Stimulated activated CD4-positive, alpha-beta T cell treated with anti-CD3 and anti-CD28 coated beads, Interleukin-4, amount 100 ng/mL, for 24 hours (primary cell): ENCODE measurements at regions not wholly inside any gene's neighbourhood (a gene's known extent, or its start where the extent isn't known, plus 50 kb on each side); places are given as distances from the start of the nearest gene placed in this dataset.

Experiments used
- DNase-seq: peaks from one replicate; pipeline ENCODE4 v3.0.0-alpha.2; 2020

DNA sequence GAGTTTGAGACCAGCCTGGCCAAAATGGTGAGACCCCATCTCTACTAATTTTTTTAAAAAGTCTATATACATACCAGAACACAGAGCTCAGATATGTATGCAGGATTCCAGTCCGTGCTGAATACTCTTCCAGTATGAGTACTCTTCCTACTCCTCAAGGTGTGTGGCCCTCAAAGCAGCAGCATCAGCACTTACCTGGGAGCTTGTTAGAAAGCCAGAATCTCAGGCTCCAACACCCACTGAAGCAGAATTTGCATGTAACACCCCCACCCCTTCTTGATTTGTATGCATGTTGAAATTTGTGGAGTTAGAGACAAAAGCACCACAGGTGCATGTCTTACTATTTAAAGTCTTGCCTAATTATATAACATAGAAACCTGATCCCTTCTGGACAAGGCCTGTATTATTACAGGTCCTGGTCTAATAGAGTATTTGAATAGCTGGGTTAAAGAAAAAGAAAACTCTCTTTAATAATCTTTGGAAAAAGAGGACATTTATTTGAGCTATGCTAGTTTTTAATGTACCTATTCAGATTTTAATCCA lies 50.3 kb upstream of the NFE2L2 start:
- no peak for DNase-seq

- no peak for DNase-seq
Observed at GRCh38 chr2:177315364-177315763, 50.8 kb upstream of the NFE2L2 start.

DNA sequence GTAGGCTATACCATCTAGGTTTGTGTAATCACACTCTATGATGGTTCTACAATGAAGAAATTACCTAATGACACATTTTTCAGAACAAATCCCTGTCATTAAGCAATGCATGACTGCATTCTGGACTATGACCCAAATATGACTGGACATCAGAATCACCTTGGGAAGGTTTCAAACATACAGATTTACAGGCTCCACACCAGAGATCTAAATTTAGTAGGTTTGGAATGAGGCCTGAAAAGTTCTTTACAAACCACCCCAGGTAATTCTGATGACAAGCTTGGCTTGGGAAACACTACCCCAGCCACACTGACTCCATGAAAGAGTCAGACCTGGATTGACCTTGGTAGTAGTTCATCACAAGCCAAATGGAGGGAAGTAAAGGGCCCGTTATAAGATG lies 52.2 kb upstream of the NFE2L2 start:
- no peak for DNase-seq

DNA sequence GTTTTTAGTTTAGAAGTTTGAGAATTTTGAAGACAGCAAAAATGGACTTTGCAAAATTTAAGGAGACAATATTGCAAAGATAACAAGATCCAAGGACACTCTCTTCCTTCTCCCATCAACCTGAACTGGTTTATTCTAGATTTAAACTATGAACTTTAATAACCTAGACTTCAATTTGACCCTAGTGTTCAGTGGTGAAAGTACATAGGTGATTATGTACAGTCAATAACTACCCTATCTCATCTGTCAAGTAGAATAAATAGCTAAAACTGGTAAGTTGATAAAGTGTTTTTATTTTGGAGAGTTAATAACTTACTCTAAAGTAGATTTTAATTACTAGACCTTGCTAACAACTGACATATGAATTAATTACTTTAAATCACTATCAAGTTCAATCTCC lies 52.9 kb upstream of the NFE2L2 start:
- DNase-seq: no peak

DNA sequence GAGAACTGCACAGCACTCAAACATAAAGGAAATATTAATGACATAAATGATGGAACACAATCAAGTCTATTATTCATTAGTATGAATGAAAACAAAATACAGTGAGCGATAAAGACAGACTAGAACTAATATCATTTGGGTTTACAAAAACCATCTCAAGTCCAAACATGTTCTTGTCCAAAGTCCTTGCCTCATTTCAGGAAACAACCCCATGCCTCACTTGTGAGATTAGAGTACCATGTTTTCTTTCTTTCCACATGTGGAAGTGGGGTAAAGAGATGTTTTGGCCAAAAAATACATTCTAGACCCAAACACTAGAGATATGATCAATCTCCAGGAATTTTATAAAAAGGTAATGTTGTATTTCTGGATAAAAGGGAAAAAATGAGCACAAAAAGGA lies 53.3 kb upstream of the NFE2L2 start:
- no peak for DNase-seq

- no peak for DNase-seq
Observed at GRCh38 chr2:177318613-177319012, 54.1 kb upstream of the NFE2L2 start.

DNA sequence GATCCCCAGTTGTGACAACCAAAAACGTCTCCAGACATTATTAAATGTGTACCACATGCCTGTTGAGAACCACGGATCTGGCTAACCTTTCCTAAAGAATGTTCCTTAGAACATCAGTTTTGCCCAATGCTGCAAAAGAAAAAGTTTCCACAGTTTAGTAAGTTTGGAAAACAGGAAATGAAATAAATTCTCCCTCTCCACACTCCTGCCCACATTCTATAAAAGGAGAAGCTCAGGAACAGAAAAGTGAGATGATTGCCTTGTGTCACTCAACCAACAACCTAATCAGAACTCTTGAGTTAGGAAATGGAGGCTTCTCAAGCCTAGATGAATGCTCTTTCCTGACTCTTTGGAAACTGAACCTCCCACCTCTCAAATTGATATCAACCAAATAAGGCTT lies 56.1 kb upstream of the NFE2L2 start:
- no peak for DNase-seq

GRCh38 chr2:177322801-177323261 lies 58.3 kb upstream of the NFE2L2 start:
- no peak for DNase-seq

- DNase-seq: no peak
Observed at GRCh38 chr2:177324797-177325196, 60.3 kb upstream of the NFE2L2 start.

DNA sequence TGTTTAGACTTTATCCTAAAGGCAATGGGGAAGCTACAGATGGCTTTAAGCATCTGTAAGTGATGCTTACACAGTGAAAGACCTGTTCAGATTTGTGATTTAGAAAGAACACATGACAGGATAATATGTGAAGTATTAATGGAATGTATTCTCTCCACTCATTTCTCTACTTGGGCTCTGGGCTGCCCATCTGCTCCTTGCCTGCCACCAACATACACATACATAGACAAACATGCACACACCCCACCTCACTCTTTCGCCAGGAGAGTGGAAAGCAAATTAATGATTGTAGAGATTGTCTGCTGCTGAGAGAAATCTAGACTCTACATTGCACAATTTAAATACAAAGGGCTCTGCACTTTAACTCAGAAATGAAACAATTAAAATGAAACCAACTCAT lies 61.0 kb upstream of the NFE2L2 start:
- no peak for DNase-seq

GRCh38 chr2:177326005-177326404 lies 61.5 kb upstream of the NFE2L2 start:
- no peak for DNase-seq

- DNase-seq: no peak
Observed at GRCh38 chr2:177326591-177326990, 62.1 kb upstream of the NFE2L2 start.

DNA sequence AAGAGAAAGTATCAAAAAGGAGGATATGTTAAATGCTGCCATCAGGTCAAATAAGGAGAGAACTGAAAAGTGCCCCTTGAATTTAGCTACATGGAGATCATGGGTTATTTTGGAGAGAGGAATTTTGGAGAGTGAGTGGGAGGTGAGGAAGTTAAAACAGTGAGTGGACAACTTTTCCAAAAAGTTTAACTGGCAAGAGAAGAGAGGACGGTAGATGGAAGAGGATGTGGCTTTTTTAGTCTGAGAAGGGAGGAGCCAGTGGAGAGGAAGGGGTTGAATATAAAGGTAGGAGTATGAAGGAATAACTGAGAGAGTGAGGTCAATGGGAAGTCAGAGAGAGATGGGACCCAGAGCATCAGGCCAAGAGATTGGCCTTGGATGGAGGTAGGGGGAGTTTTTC lies 62.5 kb upstream of the NFE2L2 start:
- no peak for DNase-seq

- no peak for DNase-seq
Observed at GRCh38 chr2:177328056-177328455, 63.5 kb upstream of the NFE2L2 start.

- no peak for DNase-seq
Observed at GRCh38 chr2:177329064-177329463, 63.5 kb upstream of the AGPS start.

GRCh38 chr2:177331466-177331997 lies 61.0 kb upstream of the AGPS start:
- DNase-seq: no peak

- peak; percentile 36 for DNase-seq
Observed at GRCh38 chr2:177332026-177332991, 60.3 kb upstream of the AGPS start.

GRCh38 chr2:177332992-177333388 lies 59.6 kb upstream of the AGPS start:
- DNase-seq: no peak

GRCh38 chr2:177334940-177335543 lies 57.5 kb upstream of the AGPS start:
- DNase-seq: peak; percentile 21

DNA sequence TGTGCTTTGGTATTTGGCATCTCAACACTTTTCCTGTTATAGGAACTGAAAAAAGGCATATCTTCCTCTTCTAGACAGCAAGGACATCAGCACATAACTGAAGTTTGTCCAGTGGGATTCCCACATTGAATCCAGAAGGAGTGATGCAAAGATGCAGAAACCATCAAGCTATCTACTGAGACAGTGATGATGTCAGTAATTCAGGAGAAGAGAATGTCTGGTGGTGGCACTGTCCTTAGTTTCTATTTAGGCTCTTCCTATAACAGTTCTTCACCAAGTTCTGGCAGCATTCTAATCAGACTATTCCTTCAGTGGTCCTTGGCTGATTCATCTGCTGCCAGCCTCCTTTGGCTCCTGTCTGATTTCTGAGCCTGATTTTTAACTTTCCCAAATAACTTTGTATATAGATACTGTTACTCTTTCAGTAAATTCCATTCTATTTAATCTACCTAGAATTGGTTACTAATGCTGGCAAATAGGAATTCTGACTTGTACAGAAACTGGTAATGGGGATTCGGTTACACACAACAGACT lies 56.6 kb upstream of the AGPS start:
- no peak for DNase-seq

GRCh38 chr2:177338177-177338721 lies 54.3 kb upstream of the AGPS start:
- DNase-seq: no peak

- no peak for DNase-seq
Observed at GRCh38 chr2:177340158-177340557, 52.4 kb upstream of the AGPS start.

DNA sequence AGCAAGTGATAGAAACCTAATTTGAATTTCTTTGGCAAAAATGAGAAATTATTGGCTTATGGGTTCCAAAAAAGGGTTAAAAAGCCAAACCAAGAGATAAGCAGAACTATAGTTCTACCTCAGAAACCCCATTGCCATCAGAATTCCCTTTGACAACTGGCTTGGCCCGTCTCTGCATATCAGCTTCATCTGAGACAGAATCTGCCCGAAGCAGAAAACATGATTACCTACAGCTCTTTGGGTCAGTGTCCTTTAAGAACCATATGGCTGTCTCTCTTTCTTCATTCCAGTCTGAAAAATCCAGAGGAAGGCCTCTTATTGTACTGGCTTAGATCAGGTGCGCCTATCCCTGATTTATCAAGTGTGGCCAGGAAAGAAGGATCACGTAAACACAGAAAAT lies 49.8 kb upstream of the AGPS start:
- DNase-seq: no peak
